Hepatocyte (in vitro differentiated cells): ENCODE measurements at regions not wholly inside any gene's neighbourhood (a gene's known extent, or its start where the extent isn't known, plus 50 kb on each side); places are given as distances from the start of the nearest gene placed in this dataset.
"Not testable (repeated sequence)": the region's sequence is repeated elsewhere in the genome, so short reads cannot be mapped to it uniquely, and the experiment has no call there.

Source experiments
- EZH2 ChIP-seq: fragments of 200-600 bp; sonication (generic); IDR thresholded peaks from 2 replicates; pipeline ENCODE4 v1.6.1; 2016; ENCODE audit warnings: antibody characterized with exemption, mild to moderate bottlenecking, borderline replicate concordance
- TF ChIP-seq, protein P1 (sequence below): fragments of 200-600 bp; sonication (generic); IDR thresholded peaks from 2 replicates; pipeline ENCODE4 v1.5.1; 2016; ENCODE audit warnings: antibody characterized with exemption, mild to moderate bottlenecking; ENCODE audit not compliant: poor library complexity

DNA sequence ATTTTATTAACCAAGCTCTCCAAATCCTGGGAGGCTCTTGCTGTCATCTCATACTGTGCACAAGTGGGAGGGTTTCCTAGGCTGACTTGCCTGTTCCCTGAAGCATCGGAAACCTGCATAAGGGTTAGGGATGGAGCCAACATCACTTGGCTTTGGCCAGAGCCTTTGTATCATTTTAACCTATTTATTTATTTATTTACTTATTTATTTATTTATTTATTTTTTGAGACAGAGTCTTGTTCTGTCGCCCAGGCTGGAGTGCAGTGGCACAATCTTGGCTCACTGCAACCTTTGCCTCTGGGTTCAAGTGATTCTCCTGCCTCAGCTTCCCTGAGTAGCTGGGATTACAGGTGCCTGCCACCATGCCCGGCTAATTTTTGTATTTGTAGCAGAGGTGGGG, 645.9 kb downstream of the TYW1 start:
- TF ChIP-seq, protein P1, sequence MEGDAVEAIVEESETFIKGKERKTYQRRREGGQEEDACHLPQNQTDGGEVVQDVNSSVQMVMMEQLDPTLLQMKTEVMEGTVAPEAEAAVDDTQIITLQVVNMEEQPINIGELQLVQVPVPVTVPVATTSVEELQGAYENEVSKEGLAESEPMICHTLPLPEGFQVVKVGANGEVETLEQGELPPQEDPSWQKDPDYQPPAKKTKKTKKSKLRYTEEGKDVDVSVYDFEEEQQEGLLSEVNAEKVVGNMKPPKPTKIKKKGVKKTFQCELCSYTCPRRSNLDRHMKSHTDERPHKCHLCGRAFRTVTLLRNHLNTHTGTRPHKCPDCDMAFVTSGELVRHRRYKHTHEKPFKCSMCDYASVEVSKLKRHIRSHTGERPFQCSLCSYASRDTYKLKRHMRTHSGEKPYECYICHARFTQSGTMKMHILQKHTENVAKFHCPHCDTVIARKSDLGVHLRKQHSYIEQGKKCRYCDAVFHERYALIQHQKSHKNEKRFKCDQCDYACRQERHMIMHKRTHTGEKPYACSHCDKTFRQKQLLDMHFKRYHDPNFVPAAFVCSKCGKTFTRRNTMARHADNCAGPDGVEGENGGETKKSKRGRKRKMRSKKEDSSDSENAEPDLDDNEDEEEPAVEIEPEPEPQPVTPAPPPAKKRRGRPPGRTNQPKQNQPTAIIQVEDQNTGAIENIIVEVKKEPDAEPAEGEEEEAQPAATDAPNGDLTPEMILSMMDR, result not testable (repeated sequence)
- TF ChIP-seq EZH2, result not testable (repeated sequence)
